Endothelial cell of umbilical vein (primary cell): ENCODE measurements at regions not wholly inside any gene's neighbourhood (a gene's known extent, or its start where the extent isn't known, plus 50 kb on each side); places are given as distances from the start of the nearest gene placed in this dataset.

ENCODE experiments used
- BruUV-seq: library from RNA; stranded (reverse); fragments of 400-500 nt; replicated peaks from 2 replicates; lab custom pipeline; 2021; lab: Mats Ljungman, UMichigan
- CTCF ChIA-PET: fragments of 300-600, 350-600 bp; sonication (Branson Sonifier 250); formaldehyde crosslinking; loops from one replicate; lab custom pipeline; 2021; ENCODE audit warnings: antibody characterized with exemption, inconsistent platforms; lab: Charles Lee
- POLR2A ChIA-PET: fragments of 300-600, 350-600 bp; sonication (Branson Sonifier 250); formaldehyde crosslinking; loops from one replicate; lab custom pipeline; 2021; ENCODE audit warnings: antibody characterized with exemption, inconsistent platforms; lab: Charles Lee
- DNase-seq: peaks from one replicate; pipeline ENCODE4 v3.0.0-alpha.2; 2011; ENCODE audit warnings: low read depth, low spot score
- FAIRE-seq: peaks from 2 replicates; lab custom pipeline; 2011; peaks lifted over from hg19 to GRCh38; lab: Jason Lieb, UNC
- H2AFZ ChIP-seq: 2 replicates; pipeline ENCODE4 v1.6.0; 2012; ENCODE audit warnings: low read depth, low read length, control low read depth, inconsistent platforms
- H3K27ac ChIP-seq: 2 replicates; pipeline ENCODE4 v1.5.1; 2011; ENCODE audit warnings: low read depth, mild to moderate bottlenecking, control low read depth, low read length, moderate library complexity; ENCODE audit not compliant: insufficient read depth
- H3K27me3 ChIP-seq, 2 experiments: 2 replicates each; pipeline versions ENCODE4 v1.6.0 to v1.6.1; 2011; ENCODE audit warnings: low read length in 2 of 2, mixed read lengths in 1 of 2; ENCODE audit not compliant: control insufficient read depth in 2 of 2, insufficient read depth in 2 of 2
- H3K36me3 ChIP-seq, 2 experiments: 2 replicates in 1 of 2; 3 replicates in 1 of 2; pipeline ENCODE4 v1.5.1; 2011; ENCODE audit warnings: low read length in 2 of 2, mild to moderate bottlenecking in 1 of 2, moderate library complexity in 1 of 2; ENCODE audit not compliant: control insufficient read depth in 2 of 2, insufficient read depth in 2 of 2; ENCODE audit errors: extremely low read depth in 1 of 2
- H3K4me1 ChIP-seq: 3 replicates; pipeline ENCODE4 v1.5.1; 2011; ENCODE audit warnings: mild to moderate bottlenecking, low read length; ENCODE audit not compliant: control insufficient read depth, insufficient read depth; ENCODE audit errors: extremely low read depth
- H3K4me2 ChIP-seq: 2 replicates; pipeline ENCODE4 v1.6.1; 2011; ENCODE audit warnings: low read length, control low read depth, mixed read lengths; ENCODE audit not compliant: insufficient read depth
- H3K4me3 ChIP-seq, 3 experiments: fragments of 200-600 bp in 1 of 3; sonication (generic), shearing (Covaris generic) in 1 of 3; replicated peaks in 1 of 3; 2 replicates each; pipeline ENCODE4 v1.5.1; 2011 to 2016; ENCODE audit warnings: control low read depth in 3 of 3, low read length in 3 of 3, mild to moderate bottlenecking in 2 of 3, inconsistent platforms in 1 of 3, low read depth in 1 of 3, moderate library complexity in 1 of 3; ENCODE audit not compliant: insufficient read depth in 1 of 3
- H3K79me2 ChIP-seq: 2 replicates; pipeline ENCODE4 v1.6.0; 2012; ENCODE audit warnings: low read length, inconsistent platforms; ENCODE audit not compliant: control insufficient read depth, insufficient read depth
- H3K9ac ChIP-seq: replicated peaks from 2 replicates; pipeline ENCODE3; 2011; ENCODE audit warnings: low read length, control low read depth; ENCODE audit not compliant: insufficient read depth; ENCODE audit errors: extremely low read depth
- H3K9me1 ChIP-seq: replicated peaks from 3 replicates; pipeline ENCODE4 v1.6.0; 2011; ENCODE audit warnings: mild to moderate bottlenecking, low read length; ENCODE audit not compliant: control insufficient read depth, insufficient read depth; ENCODE audit errors: extremely low read depth
- H3K9me3 ChIP-seq: replicated peaks from 2 replicates; pipeline ENCODE4 v1.5.1; 2012; ENCODE audit warnings: low read length, inconsistent platforms; ENCODE audit not compliant: control insufficient read depth, insufficient read depth
- H4K20me1 ChIP-seq: replicated peaks from 2 replicates; pipeline ENCODE3; 2011; ENCODE audit warnings: mild to moderate bottlenecking, low read length; ENCODE audit not compliant: control insufficient read depth, insufficient read depth; ENCODE audit errors: extremely low read depth
- EZH2 ChIP-seq: IDR thresholded peaks from 2 replicates; pipeline ENCODE4 v1.6.1; 2012; ENCODE audit warnings: borderline replicate concordance, low read depth, mild to moderate bottlenecking, moderate library complexity, low read length, inconsistent platforms; ENCODE audit not compliant: severe bottlenecking
- FOS ChIP-seq: IDR thresholded peaks from 2 replicates; pipeline ENCODE4 v1.6.1; 2011; ENCODE audit warnings: mild to moderate bottlenecking, low read length, moderate library complexity, borderline replicate concordance; ENCODE audit not compliant: insufficient read depth
- GATA2 ChIP-seq: IDR thresholded peaks from 2 replicates; pipeline ENCODE4 v1.7.0; 2011; ENCODE audit warnings: low read depth, mild to moderate bottlenecking, moderate library complexity, mixed read lengths, low read length; ENCODE audit not compliant: insufficient read length, insufficient read depth
- JUN ChIP-seq: IDR thresholded peaks from 2 replicates; pipeline ENCODE4 v1.6.1; 2011; ENCODE audit warnings: borderline replicate concordance, low read depth; ENCODE audit not compliant: insufficient read length, insufficient read depth
- MYC ChIP-seq: IDR thresholded peaks from one replicate; pipeline ENCODE4 v1.6.1; 2011; ENCODE audit warnings: mild to moderate bottlenecking, low read depth, low read length
- POLR2A ChIP-seq: IDR thresholded peaks from 2 replicates; pipeline ENCODE4 v1.6.1; 2012; ENCODE audit warnings: low read depth, mild to moderate bottlenecking, control low read depth, low read length
- POLR2AphosphoS5 ChIP-seq: IDR thresholded peaks from 2 replicates; pipeline ENCODE4 v1.6.1; 2012; ENCODE audit warnings: low read depth, mild to moderate bottlenecking, control low read depth, low read length, moderate library complexity; ENCODE audit not compliant: insufficient read depth
- dilution Hi-C: fragments of 300-500 bp; cut with MboI; formaldehyde crosslinking; loops from one replicate; pipeline ENCODE4 v1.15.0; 2019; ENCODE audit warnings: low sequenced_read_pairs; ENCODE audit not compliant: extremely low pct_ligation_motif_present
- intact Hi-C: fragments of 100-400 bp; cut with micrococcal nuclease; formaldehyde crosslinking; loops from one replicate; pipeline ENCODE4 v1.10.0; 2022
- TF ChIP-seq, protein P1 (sequence below): IDR thresholded peaks from 2 replicates; pipeline ENCODE4 v1.6.1; 2011; ENCODE audit not compliant: insufficient read depth, insufficient read length
- TF ChIP-seq, protein P2 (sequence below), 2 donors: IDR thresholded peaks; 1 replicate in 1 of 2; 2 replicates in 1 of 2; pipeline ENCODE4 v1.5.1; 2011; ENCODE audit warnings: low read length in 2 of 2, mild to moderate bottlenecking in 2 of 2, moderate library complexity in 2 of 2, control low read depth in 1 of 2, inconsistent platforms in 1 of 2, low read depth in 1 of 2; ENCODE audit not compliant: insufficient read depth in 1 of 2; ENCODE audit errors: extremely low read depth in 1 of 2

DNA sequence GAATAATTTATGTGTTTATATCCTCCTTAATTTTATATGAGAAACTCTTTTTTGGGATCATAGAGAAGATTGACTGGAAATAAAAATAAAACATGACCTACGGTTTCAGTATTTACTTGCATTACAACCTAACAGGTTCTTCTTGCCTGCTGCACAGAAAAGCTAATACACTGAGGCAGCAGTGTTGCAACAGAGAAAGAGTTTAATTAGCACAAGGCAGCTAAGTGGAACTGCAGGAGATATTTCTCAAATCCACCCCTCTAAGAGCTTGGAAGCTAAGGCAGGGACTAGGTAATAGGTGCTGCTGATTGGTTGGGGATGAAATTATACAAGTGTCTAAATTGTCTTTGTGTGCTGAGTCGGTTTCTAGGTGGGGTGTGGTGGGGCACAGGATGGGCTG, 380.9 kb downstream of the DIRAS2 start:
- Histone ChIP-seq H3K27ac (no peak overlapping the region), H4K20me1 (no peaks in the 10 kb centered on the region), H3K79me2 (no peaks in the 10 kb centered on the region), H3K27me3 (no peaks in the 10 kb centered on the region), H2AFZ (no peak overlapping the region), H3K4me3 (no peak overlapping the region), H3K36me3 (no peaks in the 10 kb centered on the region), H3K9me3 (peaks cover 1% of the 10 kb centered on the region), H3K4me2 (no peak overlapping the region), H3K9ac (no peak overlapping the region), H3K4me1 (no peaks in the 10 kb centered on the region), H3K9me1 (no peaks in the 10 kb centered on the region)
- FAIRE-seq = no peak
- no TSS peak for BruUV-seq
- ChIA-PET POLR2A (no interaction called here), CTCF (no interaction called here)
- intact Hi-C loops = no loop called here
- no peak for DNase-seq
- dilution Hi-C loops = no loop called here
- TF ChIP-seq MYC = no peak
- TF ChIP-seq POLR2A = no peak
- TF ChIP-seq GATA2 = no peak
- no peak for TF ChIP-seq FOS
- TF ChIP-seq JUN = no peak
- TF ChIP-seq, protein P1, sequence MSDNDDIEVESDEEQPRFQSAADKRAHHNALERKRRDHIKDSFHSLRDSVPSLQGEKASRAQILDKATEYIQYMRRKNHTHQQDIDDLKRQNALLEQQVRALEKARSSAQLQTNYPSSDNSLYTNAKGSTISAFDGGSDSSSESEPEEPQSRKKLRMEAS = no peak
- TF ChIP-seq POLR2AphosphoS5 = no peak
- no peak for TF ChIP-seq EZH2
- TF ChIP-seq, protein P2, sequence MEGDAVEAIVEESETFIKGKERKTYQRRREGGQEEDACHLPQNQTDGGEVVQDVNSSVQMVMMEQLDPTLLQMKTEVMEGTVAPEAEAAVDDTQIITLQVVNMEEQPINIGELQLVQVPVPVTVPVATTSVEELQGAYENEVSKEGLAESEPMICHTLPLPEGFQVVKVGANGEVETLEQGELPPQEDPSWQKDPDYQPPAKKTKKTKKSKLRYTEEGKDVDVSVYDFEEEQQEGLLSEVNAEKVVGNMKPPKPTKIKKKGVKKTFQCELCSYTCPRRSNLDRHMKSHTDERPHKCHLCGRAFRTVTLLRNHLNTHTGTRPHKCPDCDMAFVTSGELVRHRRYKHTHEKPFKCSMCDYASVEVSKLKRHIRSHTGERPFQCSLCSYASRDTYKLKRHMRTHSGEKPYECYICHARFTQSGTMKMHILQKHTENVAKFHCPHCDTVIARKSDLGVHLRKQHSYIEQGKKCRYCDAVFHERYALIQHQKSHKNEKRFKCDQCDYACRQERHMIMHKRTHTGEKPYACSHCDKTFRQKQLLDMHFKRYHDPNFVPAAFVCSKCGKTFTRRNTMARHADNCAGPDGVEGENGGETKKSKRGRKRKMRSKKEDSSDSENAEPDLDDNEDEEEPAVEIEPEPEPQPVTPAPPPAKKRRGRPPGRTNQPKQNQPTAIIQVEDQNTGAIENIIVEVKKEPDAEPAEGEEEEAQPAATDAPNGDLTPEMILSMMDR (IDR thresholded peaks at IDR 0.05; ENCODE audit: extremely low read depth in 1 of 2, insufficient read depth in 1 of 2, low read depth in 1 of 2, low read length in 2 of 2) = no peak
